Bronchial epithelial cell (primary cell): ENCODE measurements at regions not wholly inside any gene's neighbourhood (a gene's known extent, or its start where the extent isn't known, plus 50 kb on each side); places are given as distances from the start of the nearest gene placed in this dataset.

Source experiments
- DNase-seq: peaks from one replicate; pipeline ENCODE4 v3.0.0-alpha.2; 2010; ENCODE audit warnings: low read depth
- FAIRE-seq: peaks from 2 replicates; lab custom pipeline; 2011; peaks lifted over from hg19 to GRCh38; lab: Jason Lieb, UNC
- H3K27me3 ChIP-seq: 2 replicates; pipeline ENCODE4 v1.5.1; 2011; ENCODE audit warnings: low read length; ENCODE audit not compliant: control insufficient read depth, insufficient read depth
- H3K36me3 ChIP-seq: 2 replicates; pipeline ENCODE4 v1.5.1; 2011; ENCODE audit warnings: low read length; ENCODE audit not compliant: control insufficient read depth, insufficient read depth
- H3K4me3 ChIP-seq: 2 replicates; pipeline ENCODE4 v1.5.1; 2011; ENCODE audit warnings: mild to moderate bottlenecking, low read depth, low read length, control low read depth
- CTCF ChIP-seq: IDR thresholded peaks from 2 replicates; pipeline ENCODE4 v1.5.1; 2011; ENCODE audit warnings: mild to moderate bottlenecking, moderate library complexity, low read length, control low read depth, inconsistent platforms; ENCODE audit not compliant: insufficient read depth, severe bottlenecking

GRCh38 chr2:11056614-11057013, 98.7 kb upstream of the SLC66A3 start:
- no peaks in the 10 kb centered on the region for H3K36me3 ChIP-seq
- TF ChIP-seq CTCF: no peak
- H3K4me3 ChIP-seq: no peak overlapping the region
- peak; percentile 83 for FAIRE-seq
- peaks cover 2% of the 10 kb centered on the region for H3K27me3 ChIP-seq
- DNase-seq: peak; percentile 71

GRCh38 chr2:11057031-11057430, 98.2 kb upstream of the SLC66A3 start:
- H3K4me3 ChIP-seq: no peak overlapping the region
- H3K27me3 ChIP-seq: peaks cover 2% of the 10 kb centered on the region
- no peak for TF ChIP-seq CTCF
- FAIRE-seq: no peak
- no peaks in the 10 kb centered on the region for H3K36me3 ChIP-seq
- DNase-seq: no peak

GRCh38 chr2:11058129-11058528, 97.1 kb upstream of the SLC66A3 start:
- Histone ChIP-seq H3K4me3 (no peak overlapping the region), H3K27me3 (peaks cover 2% of the 10 kb centered on the region), H3K36me3 (no peaks in the 10 kb centered on the region)
- DNase-seq (no peak), FAIRE-seq (no peak)
- TF ChIP-seq CTCF: no peak

GRCh38 chr2:11060376-11061169, 94.7 kb upstream of the SLC66A3 start:
- Histone ChIP-seq H3K27me3 (peaks cover 2% of the 10 kb centered on the region), H3K36me3 (no peaks in the 10 kb centered on the region), H3K4me3 (no peak overlapping the region)
- FAIRE-seq: no peak
- no peak for DNase-seq
- no peak for TF ChIP-seq CTCF

GRCh38 chr2:11065833-11066485, 89.3 kb upstream of the SLC66A3 start:
- DNase-seq: no peak

More at GRCh38 chr2:11065833-11066485, 89.3 kb upstream of the SLC66A3 start:
- FAIRE-seq: no peak
- H3K4me3 ChIP-seq: no peak overlapping the region
- H3K27me3 ChIP-seq: no peaks in the 10 kb centered on the region
- TF ChIP-seq CTCF: no peak
- no peaks in the 10 kb centered on the region for H3K36me3 ChIP-seq
